ENCODE measurements at regions not wholly inside any gene's neighbourhood (a gene's known extent, or its start where the extent isn't known, plus 50 kb on each side); places are given as distances from the start of the nearest gene placed in this dataset.
"Not testable (repeated sequence)": the region's sequence is repeated elsewhere in the genome, so short reads cannot be mapped to it uniquely, and the experiment has no call there.

- no peak for DNase-seq (ENCODE audit: extremely low read depth in 1 of 2, low read depth in 1 of 2)
Measured at GRCh38 chr16:73965591-73965990, 331.0 kb upstream of the PSMD7 start.

- DNase-seq (ENCODE audit: extremely low read depth in 1 of 2, low read depth in 1 of 2), result peak in 1 of 2 donors; percentile 2
Measured at GRCh38 chr16:73956587-73957494, 339.8 kb upstream of the PSMD7 start.

GRCh38 chr16:73955702-73956101 is 340.9 kb upstream of the PSMD7 start:
- DNase-seq (ENCODE audit: extremely low read depth in 1 of 2, low read depth in 1 of 2), result no peak

- DNase-seq (ENCODE audit: extremely low read depth in 1 of 2, low read depth in 1 of 2), result no peak
Measured at GRCh38 chr16:73955255-73955654, 341.4 kb upstream of the PSMD7 start.

- no peak for DNase-seq (ENCODE audit: extremely low read depth in 1 of 2, low read depth in 1 of 2)
Measured at GRCh38 chr16:73951481-73951880, 345.1 kb upstream of the PSMD7 start.

- DNase-seq (ENCODE audit: extremely low read depth in 1 of 2, low read depth in 1 of 2), result no peak
Measured at GRCh38 chr16:73949574-73950320, 346.9 kb upstream of the PSMD7 start.

GRCh38 chr16:73945631-73946030 is 351.0 kb upstream of the PSMD7 start:
- DNase-seq (ENCODE audit: extremely low read depth in 1 of 2, low read depth in 1 of 2), result no peak

GRCh38 chr16:73943184-73943583 is 353.4 kb upstream of the PSMD7 start:
- DNase-seq (ENCODE audit: extremely low read depth in 1 of 2, low read depth in 1 of 2), result not testable (repeated sequence)

GRCh38 chr16:73940786-73941185 is 355.8 kb upstream of the PSMD7 start:
- DNase-seq (ENCODE audit: extremely low read depth in 1 of 2, low read depth in 1 of 2), result not testable (repeated sequence)

GRCh38 chr16:73923951-73924350 is 372.7 kb upstream of the PSMD7 start:
- no peak for DNase-seq (ENCODE audit: extremely low read depth in 1 of 2, low read depth in 1 of 2)

- no peak for DNase-seq (ENCODE audit: extremely low read depth in 1 of 2, low read depth in 1 of 2)
Measured at GRCh38 chr16:73921295-73921694, 375.3 kb upstream of the PSMD7 start.

GRCh38 chr16:73916829-73917594 is 379.6 kb upstream of the PSMD7 start:
- DNase-seq (ENCODE audit: extremely low read depth in 1 of 2, low read depth in 1 of 2), result no peak

- no peak for DNase-seq (ENCODE audit: extremely low read depth in 1 of 2, low read depth in 1 of 2)
Measured at GRCh38 chr16:73915935-73916334, 380.7 kb upstream of the PSMD7 start.

- DNase-seq (ENCODE audit: extremely low read depth in 1 of 2, low read depth in 1 of 2), result no peak
Measured at GRCh38 chr16:73915140-73915539, 381.5 kb upstream of the PSMD7 start.

- no peak for DNase-seq (ENCODE audit: extremely low read depth in 1 of 2, low read depth in 1 of 2)
Measured at GRCh38 chr16:73912850-73913249, 383.8 kb upstream of the PSMD7 start.

GRCh38 chr16:73912281-73912680 is 384.3 kb upstream of the PSMD7 start:
- no peak for DNase-seq (ENCODE audit: extremely low read depth in 1 of 2, low read depth in 1 of 2)

GRCh38 chr16:73909529-73910035 is 387.0 kb upstream of the PSMD7 start:
- DNase-seq (ENCODE audit: extremely low read depth in 1 of 2, low read depth in 1 of 2), result no peak

GRCh38 chr16:73891129-73891542 is 405.5 kb upstream of the PSMD7 start:
- no peak for DNase-seq (ENCODE audit: extremely low read depth in 1 of 2, low read depth in 1 of 2)

- no peak for DNase-seq (ENCODE audit: extremely low read depth in 1 of 2, low read depth in 1 of 2)
Measured at GRCh38 chr16:73890186-73891128, 406.2 kb upstream of the PSMD7 start.
